ENCODE measurements at regions not wholly inside any gene's neighbourhood (a gene's known extent, or its start where the extent isn't known, plus 50 kb on each side); places are given as distances from the start of the nearest gene placed in this dataset.

- no CpG with 5 or more reads among the region's 3 CpGs for WGBS (ENCODE audit: extremely low coverage, insufficient read length, low lambda C conversion rate)
- H3K4me1 Mint-ChIP-seq: peaks cover 8 to 12% of the 10 kb centered on the region in 2 experiments
- H3K9me3 Mint-ChIP-seq: peaks cover 0 to 2% of the 10 kb centered on the region in 2 experiments; a peak in 2 of 5 replicates
Measured at GRCh38 chr9:2924380-2924768, 80.5 kb upstream of the PUM3 start.

More at GRCh38 chr9:2924380-2924768, 80.5 kb upstream of the PUM3 start:
- Histone ChIP-seq H3K9ac (ENCODE audit: extremely low read depth, insufficient read length, low read length) (no peak overlapping the region), H3K56ac (ENCODE audit: insufficient read length, low read depth, low read length) (no peak overlapping the region), H2BK15ac (ENCODE audit: low read depth, low read length) (no peak overlapping the region), H3K23me2 (ENCODE audit: insufficient read length, low read depth, low read length, poor library complexity, severe bottlenecking) (no peaks in the 10 kb centered on the region), H3T11ph (ENCODE audit: low read length) (no peak overlapping the region), H2BK5ac (ENCODE audit: insufficient read length, low read length) (no peak overlapping the region), H4K5ac (ENCODE audit: insufficient read length, low read depth, low read length) (no peak overlapping the region), H3K79me1 (ENCODE audit: insufficient read depth, low read depth, low read length, poor library complexity, severe bottlenecking) (no peaks in the 10 kb centered on the region), H2BK120ac (ENCODE audit: low read depth, low read length, poor library complexity, severe bottlenecking) (no peak overlapping the region), H3K23ac (ENCODE audit: insufficient read length, low read depth, low read length) (no peak overlapping the region), H2AFZ (ENCODE audit: low read length) (no peak overlapping the region), H3K27ac (ENCODE audit: insufficient read length, low read depth, low read length) (no peak overlapping the region), H4K91ac (ENCODE audit: insufficient read length, low read depth, low read length) (no peak overlapping the region), H3K27me3 (ENCODE audit: insufficient read depth, low read length) (no peaks in the 10 kb centered on the region), H3K4me1 (ENCODE audit: insufficient read depth, low read length) (no peaks in the 10 kb centered on the region), H3K4ac (ENCODE audit: low read depth, low read length) (no peak overlapping the region), H3K9me3 (ENCODE audit: control insufficient read depth, low read depth, low read length) (no peaks in the 10 kb centered on the region), H2BK20ac (ENCODE audit: low read depth, low read length, poor library complexity, severe bottlenecking) (no peak overlapping the region), H3K4me2 (ENCODE audit: insufficient read depth, insufficient read length, low read length) (no peak overlapping the region), H4K20me1 (ENCODE audit: control insufficient read depth, insufficient read depth, insufficient read length) (no peaks in the 10 kb centered on the region), H4K8ac (replicated peaks; ENCODE audit: insufficient read length, low read depth, low read length) (no peak overlapping the region), H3K14ac (ENCODE audit: insufficient read depth, low read length) (no peak overlapping the region), H2BK12ac (ENCODE audit: insufficient read length, low read depth, low read length) (no peak overlapping the region), H3K18ac (ENCODE audit: insufficient read length, low read depth, low read length) (no peak overlapping the region), H3K79me2 (ENCODE audit: insufficient read depth, low read length) (no peaks in the 10 kb centered on the region), H2AK5ac (ENCODE audit: insufficient read length, low read length) (no peak overlapping the region)
- no peak for DNase-seq
- no peak for TF ChIP-seq CTCF (conservative IDR thresholded peaks at IDR 0.05)
- Mint-ChIP-seq H3K4me3 (no peak overlapping the region), H3K27me3 (ENCODE audit: low read depth) (no peaks in the 10 kb centered on the region), H3K36me3 (ENCODE audit: insufficient read depth in 1 of 3, low read depth in 3 of 3) (no peaks in the 10 kb centered on the region), H3K27ac (no peak overlapping the region)
